ENCODE measurements at regions not wholly inside any gene's neighbourhood (a gene's known extent, or its start where the extent isn't known, plus 50 kb on each side); places are given as distances from the start of the nearest gene placed in this dataset.
"Not testable (repeated sequence)": the region's sequence is repeated elsewhere in the genome, so short reads cannot be mapped to it uniquely, and the experiment has no call there.

DNA sequence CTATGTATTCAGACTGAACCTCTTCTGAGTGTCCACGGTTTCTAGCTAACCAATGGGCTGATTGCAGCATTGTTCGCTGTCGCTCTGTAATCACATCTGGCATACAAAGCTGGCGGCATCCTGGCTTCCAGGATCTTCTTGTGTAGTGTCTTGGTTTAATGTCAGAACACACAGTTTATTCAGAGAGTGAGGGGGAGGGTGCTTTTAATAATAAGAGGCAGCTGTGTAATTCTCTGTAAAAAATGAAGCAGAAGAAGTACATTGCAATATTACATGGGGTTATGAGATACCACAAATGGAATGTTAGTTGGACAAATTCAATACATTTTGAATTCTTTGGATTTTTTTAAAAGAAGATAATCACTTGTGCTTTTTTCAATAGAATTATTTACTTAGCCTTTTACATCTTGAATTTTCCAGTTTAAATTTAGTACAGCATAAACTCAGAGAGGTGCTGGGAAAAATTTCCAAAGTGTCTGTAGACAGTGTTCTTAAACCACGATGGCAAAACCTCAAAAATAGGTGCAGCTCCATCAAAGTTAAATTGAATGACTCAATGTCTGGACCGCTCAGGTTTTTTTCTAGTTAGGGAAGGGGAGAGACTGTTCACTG, 206.0 kb downstream of the PCSK1 start:
- no peak for DNase-seq (ENCODE audit: low spot score)
- intact Hi-C loops (cut with DNase I): no loop called here

DNA sequence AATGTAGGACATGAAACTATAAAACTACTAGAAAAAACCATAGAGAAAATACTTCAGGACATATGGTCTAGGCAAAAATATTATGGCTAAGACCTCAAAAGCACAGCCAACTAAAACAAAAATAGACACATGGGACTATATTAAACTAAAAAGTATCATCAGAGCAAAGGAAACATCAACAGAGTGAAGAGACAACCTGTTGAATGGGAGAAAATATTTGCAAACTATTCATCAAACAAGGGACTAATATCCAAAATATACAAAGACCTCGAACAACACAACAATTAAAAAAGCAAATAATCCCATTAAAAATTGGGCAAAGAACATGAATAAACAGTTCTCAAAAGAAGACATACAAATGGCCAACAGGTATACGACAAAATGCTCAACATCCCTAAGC, 210.9 kb downstream of the PCSK1 start:
- intact Hi-C loops (cut with DNase I): no loop called here
- no peak for DNase-seq (ENCODE audit: low spot score)

DNA sequence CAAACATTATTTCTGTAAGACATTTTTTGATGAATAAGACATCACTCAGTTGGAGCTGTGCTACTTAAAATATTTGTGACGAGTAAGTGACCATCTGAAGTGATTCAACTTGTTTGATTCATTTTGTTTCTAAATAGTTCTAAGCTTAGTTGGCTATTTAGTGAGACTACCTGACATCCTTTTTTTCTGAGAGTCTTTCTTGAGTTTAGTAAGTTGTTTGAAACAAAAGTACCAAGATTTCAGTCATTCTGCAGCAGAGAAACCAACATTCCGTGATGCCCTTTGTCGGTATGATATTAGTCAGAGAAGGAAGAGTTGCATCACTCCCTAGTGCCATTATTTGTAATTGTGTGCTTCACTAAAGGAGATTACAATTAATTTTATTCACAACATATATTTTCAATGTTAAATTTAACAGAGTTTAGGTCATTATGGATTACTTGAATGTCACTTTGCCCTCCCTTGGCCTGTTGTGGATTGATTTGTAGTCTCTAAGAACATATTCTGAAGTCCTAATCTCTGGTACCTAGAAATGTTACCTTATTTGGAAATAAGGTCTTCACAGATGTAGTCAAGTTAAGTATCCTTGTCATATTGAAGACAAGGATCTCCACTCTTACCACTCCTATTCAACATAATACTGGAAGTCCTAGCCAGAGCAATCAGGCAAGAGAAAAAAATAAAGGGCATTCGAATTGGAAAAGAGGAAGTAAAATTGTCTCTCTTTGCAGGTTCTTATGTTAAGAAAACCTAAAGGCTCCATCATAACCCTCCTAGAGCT, 212.2 kb downstream of the PCSK1 start:
- intact Hi-C loops (cut with DNase I): no loop called here
- DNase-seq (ENCODE audit: low spot score): no peak

DNA sequence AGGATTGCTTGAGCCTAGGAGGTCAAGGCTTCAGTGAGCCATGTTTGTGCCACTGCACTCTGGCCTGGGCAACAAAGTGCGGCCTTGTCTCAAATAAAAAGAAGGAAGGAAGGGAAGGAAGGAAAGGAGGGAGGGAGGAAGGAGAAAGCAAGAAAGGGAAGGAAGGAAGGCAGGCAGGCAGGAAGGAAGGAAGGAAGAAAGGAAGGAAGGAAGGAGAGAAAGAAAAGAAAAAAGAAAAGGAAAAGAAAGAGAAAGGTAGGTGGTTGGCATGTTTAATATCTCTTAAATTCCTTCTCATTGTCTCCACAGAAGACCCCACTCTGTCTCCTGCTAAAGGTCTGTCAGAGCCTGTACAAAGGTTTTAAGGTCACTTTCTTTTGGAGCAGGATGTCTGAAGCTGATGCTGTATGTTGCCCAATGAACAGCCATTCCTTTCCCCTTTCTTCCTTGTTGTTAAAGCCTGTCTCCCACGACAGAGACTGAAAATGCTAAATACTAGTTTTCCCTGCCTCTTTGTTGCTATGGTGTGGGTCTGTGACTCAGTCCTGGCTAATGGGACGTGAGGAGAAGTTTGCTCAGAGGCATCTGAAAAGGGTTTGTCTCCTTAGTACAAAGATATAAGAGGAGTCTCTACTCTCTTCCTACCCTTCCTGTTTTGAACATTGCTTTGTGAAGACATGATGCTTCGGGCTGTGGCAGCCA, 213.3 kb downstream of the PCSK1 start:
- no peak for DNase-seq (ENCODE audit: low spot score)
- intact Hi-C loops (cut with DNase I): no loop called here

DNA sequence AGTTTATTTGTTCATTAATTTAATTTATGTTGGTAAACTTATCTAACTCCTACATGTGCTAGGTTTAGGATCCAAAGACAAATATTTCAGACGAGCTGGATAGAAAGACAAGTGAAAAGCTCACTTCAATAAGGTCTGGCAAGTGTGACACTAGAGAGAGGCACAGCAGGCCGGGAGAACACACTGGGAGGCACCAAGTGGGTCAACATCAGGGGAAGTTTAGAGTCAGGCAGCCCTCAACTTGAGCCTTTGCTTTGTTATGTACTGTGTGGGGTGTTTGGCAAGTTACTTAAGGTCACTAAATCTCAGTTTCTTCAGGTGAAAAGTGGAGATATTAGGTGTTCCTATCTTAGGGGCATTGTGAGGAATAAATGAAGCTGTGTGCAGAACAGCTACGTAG, 214.4 kb downstream of the PCSK1 start:
- DNase-seq (ENCODE audit: low spot score): no peak
- intact Hi-C loops (cut with DNase I): no loop called here

DNA sequence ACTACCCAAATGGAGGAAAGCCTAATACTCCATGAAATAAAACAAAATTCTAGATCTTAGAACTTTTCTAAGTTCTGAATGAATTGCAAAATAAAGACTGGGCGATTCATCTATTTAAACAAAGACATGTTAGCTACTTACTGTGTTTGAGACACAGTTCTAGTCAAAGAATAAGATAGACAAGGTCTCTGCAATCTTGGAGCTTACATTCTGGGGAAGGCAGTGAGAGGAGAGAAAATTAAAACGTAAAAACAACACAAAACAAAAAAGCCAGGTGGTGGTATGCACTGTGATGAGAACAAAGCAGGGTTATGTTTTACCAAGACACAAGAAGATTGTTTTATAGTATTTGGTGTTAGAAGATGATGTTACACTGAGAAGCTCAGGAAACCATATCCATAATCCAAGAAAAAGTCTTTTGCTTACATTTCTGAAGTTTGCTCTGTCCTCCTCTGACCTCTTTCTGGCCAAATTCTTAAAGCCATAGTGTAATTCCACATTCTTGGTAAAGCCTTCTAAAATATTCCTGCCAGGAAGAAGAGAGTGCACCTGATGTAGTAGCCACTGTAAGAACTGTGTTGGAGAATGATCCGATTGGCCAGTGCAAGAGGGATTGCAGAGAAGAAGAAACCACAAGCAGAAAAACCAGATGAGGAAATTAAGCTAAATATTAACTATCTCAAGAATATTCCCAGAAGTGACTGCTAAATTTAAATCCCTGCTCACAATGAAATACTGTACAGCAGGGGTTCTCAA, 218.4 kb downstream of the PCSK1 start:
- no peak for DNase-seq (ENCODE audit: low spot score)
- intact Hi-C loops (cut with DNase I): no loop called here

DNA sequence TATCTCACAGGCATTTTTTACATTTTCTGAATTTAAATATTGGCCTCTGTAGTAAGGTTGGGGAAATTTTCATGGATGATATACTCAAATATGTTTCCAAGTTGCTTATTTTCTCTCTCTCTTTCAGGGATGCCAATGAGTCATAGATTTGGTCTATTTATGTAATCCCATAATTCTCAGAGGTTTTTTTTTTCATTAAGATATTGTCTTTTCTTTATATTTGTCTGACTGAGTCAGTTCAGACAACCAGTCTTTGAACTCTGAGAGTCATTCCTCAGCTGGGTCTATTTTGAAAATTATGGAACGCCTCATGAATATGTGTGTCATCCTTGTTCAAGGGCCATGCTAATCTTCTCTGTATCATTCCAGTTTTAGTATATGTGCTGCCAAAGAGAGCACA, 223.2 kb downstream of the PCSK1 start:
- intact Hi-C loops (cut with DNase I): no loop called here
- no peak for DNase-seq (ENCODE audit: low spot score)

DNA sequence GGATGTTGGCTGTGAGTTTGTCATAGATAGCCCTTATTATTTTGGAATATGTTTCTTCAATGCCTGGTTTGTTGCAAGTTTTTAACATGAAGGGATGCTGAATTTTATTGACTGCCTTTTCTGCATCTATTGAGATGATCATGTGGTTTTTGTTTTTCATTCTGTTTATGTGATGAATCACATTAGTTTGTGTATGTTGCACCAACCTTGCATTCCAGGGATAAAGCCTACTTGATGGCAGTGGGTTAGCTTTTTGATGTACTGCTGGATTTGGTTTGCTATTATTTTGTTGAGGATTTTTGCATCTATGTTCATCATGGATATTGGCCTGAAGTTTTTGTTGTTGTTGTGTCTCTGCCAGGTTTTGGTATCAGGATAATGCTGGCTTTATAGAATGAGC, 225.6 kb downstream of the PCSK1 start:
- no peak for DNase-seq (ENCODE audit: low spot score)
- intact Hi-C loops (cut with DNase I): no loop called here

DNA sequence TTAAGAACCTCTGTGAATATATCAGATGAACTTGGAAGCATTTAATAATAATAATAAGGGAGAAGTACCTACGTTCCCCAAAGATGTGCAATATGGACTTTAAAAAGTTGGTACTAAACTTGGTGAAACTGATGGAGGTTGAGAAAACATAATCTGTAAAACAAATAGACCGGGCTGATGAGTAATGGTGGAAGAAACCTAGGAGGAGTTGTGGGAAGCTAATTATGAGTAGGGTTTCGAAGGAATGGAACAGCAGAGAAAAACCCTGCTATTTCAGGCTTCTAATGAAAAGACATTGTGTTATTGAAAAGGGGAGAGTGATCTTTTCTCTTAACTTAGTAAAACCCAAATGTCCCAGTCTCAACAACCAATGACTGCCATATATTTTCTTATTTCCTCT, 229.3 kb downstream of the PCSK1 start:
- intact Hi-C loops (cut with DNase I): no loop called here
- DNase-seq (ENCODE audit: low spot score): no peak

DNA sequence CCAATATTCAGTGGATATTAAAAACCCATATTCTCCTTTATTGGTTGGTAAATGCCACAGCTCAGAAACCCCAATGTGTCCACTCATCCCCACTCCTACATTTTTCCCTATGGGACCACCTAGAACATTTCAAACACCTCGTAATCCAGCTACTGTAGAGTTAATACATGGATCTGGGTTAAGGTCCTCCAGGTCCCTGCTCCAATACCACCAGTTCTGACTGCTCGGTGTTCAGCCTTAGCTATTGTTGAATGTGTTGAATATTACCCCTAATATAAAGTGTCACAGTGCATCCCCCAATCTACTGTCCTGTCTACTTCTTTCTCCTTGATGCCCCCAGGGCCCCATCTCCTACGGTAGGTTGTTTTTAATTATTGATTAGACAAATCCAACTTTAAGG, 231.5 kb downstream of the PCSK1 start:
- intact Hi-C loops (cut with DNase I): no loop called here
- DNase-seq (ENCODE audit: low spot score): no peak

DNA sequence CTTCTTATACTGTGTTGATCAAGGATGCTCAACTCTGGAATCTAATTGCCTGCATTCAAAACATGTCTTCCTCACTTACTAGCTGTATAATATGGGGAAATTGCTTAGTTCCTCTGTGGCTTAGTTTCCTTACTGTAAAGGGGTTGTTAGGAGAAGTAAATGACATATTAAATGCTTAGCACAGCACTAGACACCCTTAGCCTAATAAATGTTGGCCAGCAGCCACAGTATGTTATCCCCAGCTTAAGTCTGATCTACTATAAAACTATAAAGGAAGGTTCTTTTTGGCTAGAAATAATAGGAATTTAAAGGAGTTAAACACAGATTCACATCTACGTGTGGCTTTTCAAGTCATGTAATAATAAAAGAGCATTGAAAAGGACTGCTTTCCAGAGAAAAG, 232.4 kb downstream of the PCSK1 start:
- intact Hi-C loops (cut with DNase I): no loop called here
- no peak for DNase-seq (ENCODE audit: low spot score)

DNA sequence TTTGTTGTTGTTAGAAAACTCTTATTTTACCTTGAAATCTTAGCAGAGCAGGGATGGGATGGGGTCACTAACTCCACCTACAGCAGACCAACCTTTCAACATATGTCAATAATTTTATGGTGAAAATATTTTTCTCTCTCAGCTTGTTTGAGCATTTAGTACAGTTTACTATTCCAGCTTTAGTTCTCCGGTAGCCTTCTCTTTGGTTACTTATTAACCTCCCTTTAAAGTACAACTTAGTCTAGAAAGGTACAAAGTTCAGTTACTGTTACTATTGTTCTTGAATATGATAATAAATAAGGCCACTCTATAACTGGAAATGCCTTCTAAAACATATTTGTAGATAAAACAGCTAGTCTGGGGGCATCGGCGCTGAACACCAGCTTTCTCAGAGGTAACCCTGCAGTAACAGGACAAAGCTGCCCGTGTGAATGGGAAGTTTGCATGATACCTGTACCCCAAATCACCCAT, 233.3 kb downstream of the PCSK1 start:
- no peak for DNase-seq (ENCODE audit: low spot score)
- intact Hi-C loops (cut with DNase I): no loop called here

DNA sequence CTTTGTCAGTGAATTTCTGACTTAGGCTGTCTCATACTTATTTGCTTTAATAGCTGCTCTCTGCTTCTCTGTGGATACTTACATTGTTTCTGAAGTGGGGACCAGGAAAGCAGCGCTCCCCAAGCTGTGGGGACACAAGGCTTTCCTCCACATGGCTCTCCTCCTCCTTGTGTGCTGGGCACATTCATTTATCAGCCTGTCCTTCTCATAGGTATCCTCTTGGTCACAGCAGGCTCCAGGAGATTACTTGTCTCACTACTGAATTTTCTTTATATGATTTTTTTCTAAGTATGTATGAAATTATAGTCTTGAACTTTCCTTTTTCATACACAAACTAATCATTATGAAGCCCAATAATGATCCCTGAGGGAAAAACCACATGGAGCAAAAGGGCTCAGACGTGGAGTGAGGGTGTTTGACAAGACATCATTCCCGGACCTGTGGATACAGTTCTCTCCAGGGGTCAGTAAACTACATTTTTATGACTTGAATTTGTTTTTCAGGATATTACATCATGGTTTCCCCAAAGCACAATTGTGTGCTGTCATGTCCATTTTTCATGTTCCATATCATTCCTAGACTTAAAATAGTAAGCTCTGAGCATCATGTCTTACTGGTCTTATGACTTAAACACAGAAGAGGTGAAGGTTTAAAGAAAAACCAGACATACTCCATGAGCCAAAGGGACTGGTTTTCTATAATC, 234.5 kb downstream of the PCSK1 start:
- intact Hi-C loops (cut with DNase I): no loop called here
- no peak for DNase-seq (ENCODE audit: low spot score)

DNA sequence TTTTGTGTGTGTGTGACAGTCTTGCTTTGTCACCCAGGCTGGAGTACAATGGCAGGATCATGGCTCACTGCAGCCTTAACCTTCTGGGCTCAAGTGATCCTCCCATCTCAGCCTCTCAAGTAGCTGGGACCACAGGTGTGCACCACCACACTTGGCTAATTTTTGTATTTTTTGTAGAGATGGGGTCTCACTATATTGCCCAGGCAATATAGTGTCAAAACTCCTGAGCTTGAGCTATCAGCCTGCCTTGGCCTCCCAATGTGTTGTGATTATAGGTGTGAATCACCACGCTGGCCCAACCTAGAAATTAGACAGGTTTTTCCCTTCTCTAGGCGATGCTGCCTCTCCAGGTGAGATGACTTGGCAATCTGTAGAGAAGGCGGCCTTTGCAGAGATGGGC, 235.3 kb downstream of the PCSK1 start:
- intact Hi-C loops (cut with DNase I); DNase-seq (ENCODE audit: low spot score): not testable (repeated sequence)

DNA sequence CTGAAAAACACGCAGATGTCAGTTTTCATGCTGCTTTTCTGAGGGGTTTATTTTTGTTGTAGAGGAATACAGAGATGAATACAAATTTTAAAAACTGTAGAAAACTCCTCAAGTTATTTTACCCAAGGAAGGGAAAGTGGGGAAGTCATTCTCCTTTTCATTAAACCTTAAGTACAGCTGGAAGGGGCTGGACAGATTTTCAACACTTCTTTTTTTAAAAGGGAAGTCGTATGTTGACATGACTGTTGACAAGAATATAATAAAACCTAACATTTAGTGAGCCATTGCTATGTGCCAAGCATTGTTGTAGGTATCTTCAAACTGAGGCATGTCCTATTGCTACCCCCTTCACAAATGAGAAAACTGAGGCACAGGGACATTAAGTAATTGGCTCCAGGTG, 235.7 kb upstream of the ELL2 start:
- no peak for DNase-seq (ENCODE audit: low spot score)
- intact Hi-C loops (cut with DNase I): no loop called here

DNA sequence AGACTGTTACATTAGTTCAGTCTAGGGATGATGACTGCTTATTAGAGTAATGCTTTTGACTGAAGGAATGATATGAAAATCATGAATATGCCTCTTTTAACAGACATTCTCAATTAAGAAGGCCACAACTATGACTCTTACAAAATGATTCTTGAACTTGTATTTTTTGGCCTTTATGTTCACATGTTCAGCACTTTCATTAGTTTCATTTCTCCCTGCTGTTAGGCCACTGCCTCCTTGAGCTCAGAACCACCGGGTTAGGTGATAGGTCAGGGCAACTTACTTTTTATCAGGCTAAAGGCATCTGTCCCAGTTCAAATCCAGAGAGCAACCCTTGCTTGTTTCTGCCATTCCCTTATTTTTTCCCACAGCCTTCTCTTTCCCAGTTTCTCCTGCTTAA, 235.2 kb upstream of the ELL2 start:
- intact Hi-C loops (cut with DNase I): no loop called here
- no peak for DNase-seq (ENCODE audit: low spot score)

DNA sequence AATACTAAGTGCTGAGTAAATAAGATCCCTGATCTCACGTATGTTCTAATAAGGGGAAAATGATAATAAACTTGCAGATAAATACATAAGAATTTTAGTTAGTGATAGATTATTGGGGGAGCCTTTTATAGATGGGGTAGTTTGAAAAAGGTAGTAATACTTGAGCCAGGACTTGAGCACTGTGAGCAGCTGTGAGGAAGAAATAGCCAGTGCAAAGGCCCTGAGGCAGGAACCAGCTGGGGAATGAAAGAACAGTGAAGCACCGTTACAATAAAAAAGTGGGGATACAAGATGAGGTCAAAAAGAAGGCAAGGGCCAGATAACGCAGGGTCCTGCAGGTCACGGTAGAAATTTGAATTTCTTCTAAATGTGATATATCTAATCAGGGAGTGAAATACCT, 234.8 kb upstream of the ELL2 start:
- intact Hi-C loops (cut with DNase I): no loop called here
- DNase-seq (ENCODE audit: low spot score): no peak

DNA sequence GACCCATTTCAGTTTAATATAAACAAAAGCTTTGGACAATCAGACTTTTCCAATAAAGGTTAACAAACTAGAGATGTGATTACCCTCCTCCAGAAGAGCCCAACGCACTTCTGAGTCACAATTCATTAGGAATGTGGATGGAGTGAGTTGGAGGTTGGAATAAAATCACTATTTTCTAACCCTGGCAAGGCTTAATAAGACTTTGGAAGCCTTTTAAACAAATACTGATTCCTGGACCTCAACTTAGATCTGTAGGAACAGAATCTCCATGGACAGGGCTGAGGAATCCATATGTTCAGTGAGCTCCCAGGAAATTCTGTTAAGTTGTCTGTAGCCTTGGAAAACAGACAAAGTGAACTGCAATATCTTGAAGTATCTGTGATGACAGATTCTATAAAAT, 233.5 kb upstream of the ELL2 start:
- intact Hi-C loops (cut with DNase I): no loop called here
- no peak for DNase-seq (ENCODE audit: low spot score)

DNA sequence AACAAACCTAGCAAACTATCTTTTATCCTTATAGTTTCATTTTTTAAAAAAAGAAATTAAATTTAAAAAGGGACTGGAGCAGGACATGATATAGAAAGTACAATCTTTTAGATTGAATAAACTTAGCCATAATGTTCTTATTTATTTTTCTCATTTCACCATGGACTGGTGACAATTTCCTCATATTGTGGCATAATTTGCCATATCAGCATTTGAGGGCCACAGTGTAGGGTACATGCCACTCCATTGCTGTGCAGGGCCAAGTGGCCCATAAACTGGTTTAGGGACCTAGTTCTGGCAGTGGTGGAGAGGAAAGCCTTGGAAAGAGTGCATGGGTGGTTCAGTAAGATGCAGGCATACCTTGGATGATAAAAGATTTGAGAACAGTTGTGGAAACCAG, 232.9 kb upstream of the ELL2 start:
- intact Hi-C loops (cut with DNase I): no loop called here
- no peak for DNase-seq (ENCODE audit: low spot score)
